ENCODE measurements at regions not wholly inside any gene's neighbourhood (a gene's known extent, or its start where the extent isn't known, plus 50 kb on each side); places are given as distances from the start of the nearest gene placed in this dataset.

DNA sequence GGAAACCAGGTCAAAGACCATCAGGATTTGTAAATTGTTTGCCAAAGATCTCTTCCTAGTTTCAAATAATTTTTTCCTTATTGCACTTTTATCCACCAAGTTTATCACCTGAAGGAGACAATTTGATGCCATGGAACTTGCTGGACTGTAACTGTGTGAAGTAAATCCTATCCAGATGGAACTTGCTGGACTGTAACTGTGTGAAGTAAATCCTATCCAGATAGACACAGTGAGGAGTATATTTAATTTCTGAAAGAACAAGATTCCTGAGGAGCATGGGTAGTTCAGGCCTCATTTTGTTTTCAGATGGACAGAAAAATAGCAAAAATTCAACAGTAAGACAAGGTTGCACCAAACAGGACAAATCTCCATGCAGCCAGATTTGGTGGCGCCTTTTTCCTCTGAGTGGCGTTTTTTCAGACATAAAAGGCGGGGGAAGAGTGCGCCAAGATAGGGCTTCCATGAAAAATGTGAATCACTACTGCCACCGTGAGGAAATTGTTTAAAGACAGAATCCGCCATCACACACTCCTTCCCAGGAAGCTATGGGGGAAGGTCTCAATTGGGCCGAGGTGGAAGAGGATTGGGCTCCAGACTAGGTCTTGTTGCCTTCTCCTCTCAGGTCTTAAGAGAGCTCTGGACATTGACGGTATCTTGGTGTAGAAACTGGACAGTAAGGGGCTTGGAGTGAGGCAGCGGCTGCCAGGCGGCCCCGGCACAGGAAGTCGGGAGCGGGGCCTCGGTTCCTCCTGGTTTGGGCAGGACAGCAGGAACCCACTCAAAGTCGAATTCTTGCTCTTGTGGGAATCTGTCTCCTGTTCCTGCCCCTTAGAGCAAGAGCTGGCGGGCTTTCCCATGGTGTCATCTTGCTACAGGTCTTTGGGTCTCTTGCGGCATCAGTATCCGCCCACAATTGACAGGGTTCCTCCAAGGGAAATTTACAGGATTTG is 234.7 kb downstream of the OR13H1 start:
- DNase-seq (peak in 2 of 4 donors; percentile 64 to 89), ATAC-seq (peak; percentile 96)
- peak overlapping the region in 1 of 2 donors; percentile 73 for H3K27ac ChIP-seq
- intact Hi-C loops (cut with DNase I) = no loop called here
- peaks cover 0 to 6% of the 10 kb centered on the region in 2 donors for H3K27me3 ChIP-seq
- no peaks in the 10 kb centered on the region for H3K36me3 ChIP-seq
- H3K4me1 ChIP-seq = no peaks in the 10 kb centered on the region
- no peaks in the 10 kb centered on the region for H3K9me3 ChIP-seq
- peak overlapping the region in 1 of 2 donors; percentile 32 for H3K4me3 ChIP-seq
- peak in 1 of 2 donors; percentile 39 for TF ChIP-seq CTCF (IDR thresholded peaks at IDR 0.05)

DNA sequence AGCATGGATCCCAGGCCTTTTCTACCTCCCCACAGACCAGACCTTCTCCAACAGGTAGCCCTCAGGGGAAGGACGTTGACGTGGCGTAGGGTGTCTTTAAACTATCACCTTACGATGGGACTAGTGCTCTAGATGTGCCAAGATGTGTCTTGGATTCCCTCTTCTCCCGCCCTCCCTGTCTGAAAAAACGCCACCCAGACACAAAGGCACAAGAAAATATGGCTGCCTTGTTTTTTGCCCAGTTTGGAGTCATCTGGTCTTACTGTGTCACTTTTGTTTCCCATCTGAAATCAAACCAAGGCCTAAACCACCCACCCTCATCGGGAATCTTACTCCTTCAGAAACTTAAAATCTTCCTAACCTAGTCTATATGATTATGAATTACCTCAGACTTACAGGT is 235.4 kb downstream of the OR13H1 start:
- no peaks in the 10 kb centered on the region for H3K4me1 ChIP-seq
- H3K27ac ChIP-seq = no peak overlapping the region
- no peaks in the 10 kb centered on the region for H3K9me3 ChIP-seq
- no peaks in the 10 kb centered on the region for H3K36me3 ChIP-seq
- DNase-seq (no peak), ATAC-seq (no peak)
- H3K4me3 ChIP-seq = no peak overlapping the region
- H3K27me3 ChIP-seq = peaks cover 0 to 6% of the 10 kb centered on the region in 2 donors
- no peak for TF ChIP-seq CTCF (IDR thresholded peaks at IDR 0.05)
- intact Hi-C loops (cut with DNase I) = no loop called here

DNA sequence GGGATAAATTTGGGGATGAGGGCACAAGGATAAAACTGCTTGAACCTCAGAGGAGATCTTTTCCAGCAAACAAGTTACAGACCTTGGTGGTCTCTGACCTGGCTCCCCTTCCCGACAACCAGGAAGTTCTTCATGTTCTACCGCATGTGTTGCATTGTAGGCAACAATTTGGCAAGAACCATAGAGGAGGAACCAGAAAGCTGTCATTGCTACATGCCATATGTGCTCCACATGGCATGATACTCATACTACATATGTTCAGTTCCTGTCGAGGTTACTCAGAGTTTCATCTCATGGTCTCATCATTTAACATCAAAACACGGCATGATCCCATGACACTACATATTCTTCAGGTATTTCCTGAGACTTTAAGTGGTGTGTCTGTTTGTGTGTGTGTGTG is 235.9 kb downstream of the OR13H1 start:
- intact Hi-C loops (cut with DNase I) = no loop called here
- H3K4me1 ChIP-seq = no peaks in the 10 kb centered on the region
- ATAC-seq = no peak
- H3K27ac ChIP-seq = no peak overlapping the region
- peaks cover 0 to 6% of the 10 kb centered on the region in 2 donors for H3K27me3 ChIP-seq
- no peaks in the 10 kb centered on the region for H3K36me3 ChIP-seq
- TF ChIP-seq CTCF (IDR thresholded peaks at IDR 0.05) = no peak
- H3K4me3 ChIP-seq = no peak overlapping the region
- DNase-seq = no peak
- no peaks in the 10 kb centered on the region for H3K9me3 ChIP-seq

GRCh38 chrX:131782646-131783045 is 238.8 kb downstream of the OR13H1 start:
- H3K27ac ChIP-seq = no peak overlapping the region
- no peak overlapping the region for H3K4me3 ChIP-seq
- DNase-seq = no peak
- TF ChIP-seq CTCF (IDR thresholded peaks at IDR 0.05) = no peak
- H3K9me3 ChIP-seq = no peaks in the 10 kb centered on the region
- ATAC-seq = no peak
- no peaks in the 10 kb centered on the region for H3K4me1 ChIP-seq
- H3K36me3 ChIP-seq = no peaks in the 10 kb centered on the region
- H3K27me3 ChIP-seq = no peaks in the 10 kb centered on the region
- intact Hi-C loops (cut with DNase I) = no loop called here

DNA sequence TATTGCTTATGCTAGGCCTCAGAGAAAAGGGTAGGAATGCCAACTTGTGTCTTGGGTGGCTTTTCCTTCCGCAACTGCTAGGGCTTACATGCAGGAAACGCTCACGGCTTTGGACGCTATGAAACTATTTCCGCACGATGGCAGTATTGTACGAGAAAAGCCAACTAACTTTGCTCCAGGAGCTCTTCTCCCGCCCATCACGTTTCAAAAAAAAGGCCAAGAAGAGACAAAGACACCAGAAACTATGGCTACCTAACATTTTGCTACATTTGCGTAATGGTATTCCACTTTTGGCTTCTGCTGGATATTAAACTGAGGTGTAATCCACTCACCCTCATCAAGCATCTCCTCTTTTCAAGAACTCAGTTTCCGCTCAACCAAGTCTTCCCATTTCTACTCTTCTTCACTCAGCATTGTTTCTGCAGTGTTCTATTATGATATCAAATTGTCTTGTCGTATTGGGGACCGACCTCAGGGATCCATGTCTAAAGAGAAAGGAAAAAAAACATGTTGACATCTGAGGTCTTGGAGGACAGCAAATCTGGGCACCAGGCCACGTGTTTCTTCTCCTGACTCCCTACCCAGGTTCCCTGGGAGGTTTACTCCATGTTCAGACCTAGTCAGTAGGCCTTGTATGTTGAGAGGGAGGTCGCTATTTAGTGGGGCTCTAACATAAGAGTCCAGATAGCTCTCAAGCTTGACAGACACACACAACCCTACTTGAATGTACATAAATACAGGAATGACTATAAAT is 239.4 kb upstream of the STK26 start:
- no peaks in the 10 kb centered on the region for H3K4me1 ChIP-seq
- H3K27me3 ChIP-seq = no peaks in the 10 kb centered on the region
- peak in 1 of 2 donors; percentile 30 for TF ChIP-seq CTCF (IDR thresholded peaks at IDR 0.05)
- peak; percentile 91 for ATAC-seq
- H3K4me3 ChIP-seq = no peak overlapping the region
- DNase-seq = peak in 2 of 4 donors; percentile 52 to 92
- intact Hi-C loops (cut with DNase I) = no loop called here
- H3K27ac ChIP-seq = no peak overlapping the region
- H3K9me3 ChIP-seq = no peaks in the 10 kb centered on the region
- no peaks in the 10 kb centered on the region for H3K36me3 ChIP-seq
